Hepatocyte (in vitro differentiated cells): ENCODE measurements at regions not wholly inside any gene's neighbourhood (a gene's known extent, or its start where the extent isn't known, plus 50 kb on each side); places are given as distances from the start of the nearest gene placed in this dataset.

Experiments used
- DNase-seq: peaks from one replicate; pipeline ENCODE4 v3.0.0-alpha.2; 2016; ENCODE audit warnings: low spot score
- H2AFZ ChIP-seq: fragments of 200-600 bp; sonication (generic); 2 replicates; pipeline ENCODE4 v1.6.0; 2016; ENCODE audit warnings: antibody characterized with exemption, mild to moderate bottlenecking
- H3K27ac ChIP-seq: fragments of 200-600 bp; sonication (generic); 2 replicates; pipeline ENCODE4 v1.5.1; 2016; ENCODE audit warnings: mild to moderate bottlenecking
- H3K27me3 ChIP-seq: fragments of 200-600 bp; sonication (generic); 2 replicates; pipeline ENCODE4 v1.6.1; 2016
- H3K36me3 ChIP-seq: fragments of 200-600 bp; sonication (generic); replicated peaks from 2 replicates; pipeline ENCODE4 v1.5.1; 2016; ENCODE audit warnings: low read depth; ENCODE audit not compliant: insufficient read depth
- H3K4me1 ChIP-seq: fragments of 200-600 bp; sonication (generic); 2 replicates; pipeline ENCODE4 v1.5.1; 2016; ENCODE audit warnings: mild to moderate bottlenecking, moderate library complexity; ENCODE audit not compliant: insufficient read depth
- H3K4me2 ChIP-seq: fragments of 200-600 bp; sonication (generic); 2 replicates; pipeline ENCODE4 v1.6.0; 2016
- H3K4me3 ChIP-seq: fragments of 200-600 bp; sonication (generic); 2 replicates; pipeline ENCODE4 v1.5.1; 2016; ENCODE audit warnings: mild to moderate bottlenecking
- H3K79me2 ChIP-seq: fragments of 200-600 bp; sonication (generic); 2 replicates; pipeline ENCODE4 v1.6.0; 2017; ENCODE audit warnings: mild to moderate bottlenecking
- H3K9me2 ChIP-seq: fragments of 200-600 bp; sonication (generic); replicated peaks from 2 replicates; pipeline ENCODE4 v1.6.0; 2017; ENCODE audit warnings: mild to moderate bottlenecking; ENCODE audit not compliant: insufficient read depth
- H3K9me3 ChIP-seq: fragments of 200-600 bp; sonication (generic); 2 replicates; pipeline ENCODE4 v1.5.1; 2016; ENCODE audit warnings: low read depth, mild to moderate bottlenecking
- H4K20me1 ChIP-seq: fragments of 200-600 bp; sonication (generic); 2 replicates; pipeline ENCODE4 v1.6.0; 2016; ENCODE audit warnings: mild to moderate bottlenecking; ENCODE audit not compliant: insufficient read depth, poor library complexity, severe bottlenecking
- CTCF ChIP-seq: fragments of 200-600 bp; sonication (generic); IDR thresholded peaks from 2 replicates; pipeline ENCODE4 v1.5.1; 2016; ENCODE audit warnings: antibody characterized with exemption, mild to moderate bottlenecking; ENCODE audit not compliant: poor library complexity
- EZH2 ChIP-seq: fragments of 200-600 bp; sonication (generic); IDR thresholded peaks from 2 replicates; pipeline ENCODE4 v1.6.1; 2016; ENCODE audit warnings: antibody characterized with exemption, mild to moderate bottlenecking, borderline replicate concordance
- EZH2phosphoT487 ChIP-seq: fragments of 200-600 bp; sonication (generic); IDR thresholded peaks from one replicate; pipeline ENCODE4 v1.6.1; 2018; ENCODE audit warnings: antibody characterized with exemption, mild to moderate bottlenecking, low read depth, moderate library complexity; ENCODE audit not compliant: unreplicated experiment, severe bottlenecking
- WGBS: methylation state at CpG from one replicate; pipeline ENCODE4 v1.1.6; 2016; ENCODE audit warnings: low lambda C conversion rate; ENCODE audit errors: missing lambda C conversion rate; 5-methylcytosine and 5-hydroxymethylcytosine counted together

GRCh38 chr2:12379143-12379542 is 337.6 kb upstream of the TRIB2 start:
- WGBS: 88% methylated on average over 1 of the region's 1 CpG
- no peaks in the 10 kb centered on the region for H3K9me3 ChIP-seq
- TF ChIP-seq EZH2: no peak

GRCh38 chr2:12381543-12382325 is 335.0 kb upstream of the TRIB2 start:
- Histone ChIP-seq H3K27me3 (no peaks in the 10 kb centered on the region), H3K4me3 (no peak overlapping the region), H3K4me1 (no peaks in the 10 kb centered on the region), H3K27ac (no peak overlapping the region), H3K36me3 (no peaks in the 10 kb centered on the region), H3K79me2 (no peaks in the 10 kb centered on the region), H4K20me1 (no peaks in the 10 kb centered on the region), H3K9me2 (no peaks in the 10 kb centered on the region), H3K4me2 (no peak overlapping the region), H3K9me3 (no peaks in the 10 kb centered on the region), H2AFZ (no peak overlapping the region)
- no peak for DNase-seq
- TF ChIP-seq CTCF: no peak
- TF ChIP-seq EZH2phosphoT487: no peak
- no peak for TF ChIP-seq EZH2
- 72% methylated on average over 2 of the region's 2 CpGs for WGBS

More at GRCh38 chr2:12379143-12379542, 337.6 kb upstream of the TRIB2 start:
- Histone ChIP-seq H2AFZ (no peak overlapping the region), H3K4me2 (no peak overlapping the region), H3K79me2 (no peaks in the 10 kb centered on the region), H3K27me3 (no peaks in the 10 kb centered on the region), H4K20me1 (no peaks in the 10 kb centered on the region), H3K36me3 (no peaks in the 10 kb centered on the region), H3K9me2 (no peaks in the 10 kb centered on the region), H3K4me3 (no peak overlapping the region), H3K4me1 (no peaks in the 10 kb centered on the region), H3K27ac (no peak overlapping the region)
- no peak for DNase-seq

- H3K9me2 ChIP-seq: no peaks in the 10 kb centered on the region
- DNase-seq: no peak
- 75% methylated on average over 4 of the region's 4 CpGs for WGBS
- no peaks in the 10 kb centered on the region for H4K20me1 ChIP-seq
- H3K79me2 ChIP-seq: no peaks in the 10 kb centered on the region
- TF ChIP-seq EZH2phosphoT487: no peak
- no peak for TF ChIP-seq EZH2
- TF ChIP-seq CTCF: no peak
- no peaks in the 10 kb centered on the region for H3K4me1 ChIP-seq
- H2AFZ ChIP-seq: no peak overlapping the region
- H3K27ac ChIP-seq: no peak overlapping the region
- H3K27me3 ChIP-seq: no peaks in the 10 kb centered on the region
- H3K4me3 ChIP-seq: no peak overlapping the region
- H3K36me3 ChIP-seq: no peaks in the 10 kb centered on the region
- H3K9me3 ChIP-seq: no peaks in the 10 kb centered on the region
- no peak overlapping the region for H3K4me2 ChIP-seq
Observed at GRCh38 chr2:12382366-12382765, 334.4 kb upstream of the TRIB2 start.

DNA sequence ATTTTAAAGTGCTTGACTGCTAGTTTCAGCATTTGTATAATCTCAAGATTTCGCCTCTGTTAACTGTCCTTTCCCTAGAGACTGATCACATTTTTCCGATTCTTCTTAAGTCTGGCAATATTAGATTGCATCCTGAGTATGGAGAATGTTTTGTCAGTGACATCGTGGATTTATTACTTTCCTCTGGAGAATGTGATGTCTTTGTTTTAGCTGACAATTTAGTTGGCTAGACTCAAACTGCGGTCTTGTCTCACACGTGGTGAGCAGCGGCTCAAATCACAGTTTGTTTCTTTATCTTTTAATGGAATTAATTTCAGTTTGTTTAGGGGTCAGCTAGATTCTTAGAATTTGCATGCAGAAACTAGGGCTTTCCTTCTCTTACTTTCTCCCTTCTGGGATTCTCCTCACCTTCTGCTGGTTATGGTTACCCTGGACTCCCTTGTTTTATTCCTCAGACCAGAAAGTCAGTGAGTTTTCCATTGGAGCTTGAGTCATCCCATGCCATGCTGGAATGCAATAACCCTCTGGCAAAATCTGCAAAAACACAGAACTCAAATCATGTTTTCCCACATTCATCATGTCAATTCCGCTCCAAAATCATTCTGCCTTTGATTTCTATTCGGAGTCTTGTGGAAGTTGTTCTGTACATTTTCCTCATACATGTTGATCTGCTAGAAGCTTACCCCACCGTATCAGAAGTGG is 327.2 kb upstream of the TRIB2 start:
- 59% methylated on average over 9 of the region's 9 CpGs for WGBS
- no peaks in the 10 kb centered on the region for H3K79me2 ChIP-seq
- no peak for DNase-seq
- TF ChIP-seq EZH2 (no peak), CTCF (no peak), EZH2phosphoT487 (no peak)
- H4K20me1 ChIP-seq: no peaks in the 10 kb centered on the region
- no peak overlapping the region for H3K4me2 ChIP-seq
- no peaks in the 10 kb centered on the region for H3K9me3 ChIP-seq
- H3K27ac ChIP-seq: no peak overlapping the region
- no peaks in the 10 kb centered on the region for H3K9me2 ChIP-seq
- no peak overlapping the region for H2AFZ ChIP-seq
- no peaks in the 10 kb centered on the region for H3K27me3 ChIP-seq
- H3K4me3 ChIP-seq: no peak overlapping the region
- H3K4me1 ChIP-seq: peaks cover 4% of the 10 kb centered on the region
- H3K36me3 ChIP-seq: no peaks in the 10 kb centered on the region
